ENCODE measurements at regions not wholly inside any gene's neighbourhood (a gene's known extent, or its start where the extent isn't known, plus 50 kb on each side); places are given as distances from the start of the nearest gene placed in this dataset.

GRCh38 chr3:3606321-3606720 lies 192.9 kb upstream of the LRRN1 start:
- Histone ChIP-seq H3K79me2 (ENCODE audit: control insufficient read depth, insufficient read depth, low read length) (no peaks in the 10 kb centered on the region), H2AFZ (ENCODE audit: low read depth, low read length) (no peak overlapping the region), H4K20me1 (replicated peaks; ENCODE audit: control insufficient read depth, insufficient read depth, low read length) (no peaks in the 10 kb centered on the region), H3K36me3 (ENCODE audit: control insufficient read depth, insufficient read depth, low read length) (no peaks in the 10 kb centered on the region), H3K9ac (ENCODE audit: insufficient read depth in 1 of 2, low read depth in 2 of 2, low read length in 2 of 2) (no peak overlapping the region), H3K27me3 (ENCODE audit: control insufficient read depth in 2 of 2, insufficient read depth in 2 of 2, low read length in 2 of 2) (no peaks in the 10 kb centered on the region), H3K27ac (ENCODE audit: extremely low read depth, low read depth, low read length) (no peak overlapping the region), H3K4me2 (ENCODE audit: insufficient read depth, low read length) (no peak overlapping the region), H3K9me1 (ENCODE audit: control insufficient read depth, insufficient read depth, low read length) (no peaks in the 10 kb centered on the region), H3K9me3 (replicated peaks; ENCODE audit: control insufficient read depth, insufficient read depth, low read depth, low read length) (no peaks in the 10 kb centered on the region; the same call in 1 of the 2 replicates), H3K4me3 (no peak overlapping the region), H3K4me1 (replicated peaks in 1 of 2; ENCODE audit: control insufficient read depth in 2 of 2, insufficient read depth in 2 of 2, low read length in 2 of 2) (no peaks in the 10 kb centered on the region)
- DNase-seq (ENCODE audit: extremely low read depth in 1 of 4, low spot score in 3 of 4): no peak
- WGBS (ENCODE audit: insufficient coverage, low coverage, missing lambda C conversion rate): 0% methylated on average over 4 of the region's 4 CpGs
- in situ Hi-C loops (cut with MboI) (no loop called here), intact Hi-C loops (cut with micrococcal nuclease) (no loop called here)
- POLR2A ChIA-PET: no interaction called here
- FAIRE-seq: no peak
- BruUV-seq (replicated peaks): no TSS peak
- TF ChIP-seq NFE2 (IDR thresholded peaks at IDR 0.05; ENCODE audit: low read depth): no peak
- TF ChIP-seq HNRNPH1 (optimal IDR thresholded peaks at IDR 0.05; ENCODE audit: low read depth, low read length): no peak
- TF ChIP-seq ZNF124 (CRISPR knock-in tag; IDR thresholded peaks at IDR 0.05): no peak
- no peak for TF ChIP-seq ZNF174 (CRISPR knock-in tag; IDR thresholded peaks at IDR 0.05)
- TF ChIP-seq PCBP1 (IDR thresholded peaks at IDR 0.05; ENCODE audit: low read depth, low read length, poor library complexity, severe bottlenecking): no peak
- no peak for TF ChIP-seq TARDBP (IDR thresholded peaks at IDR 0.05)
- TF ChIP-seq SNAPC5 (CRISPR knock-in tag; IDR thresholded peaks at IDR 0.05): no peak
- TF ChIP-seq ZFP1 (CRISPR knock-in tag; IDR thresholded peaks at IDR 0.05): no peak
- TF ChIP-seq MAX (CRISPR knock-in tag; IDR thresholded peaks at IDR 0.05): no peak
- no peak for TF ChIP-seq ZBTB34 (CRISPR knock-in tag; IDR thresholded peaks at IDR 0.05)
- no peak for TF ChIP-seq RFX1 (IDR thresholded peaks at IDR 0.05)
- TF ChIP-seq ZZZ3 (IDR thresholded peaks at IDR 0.05): no peak
- no peak for TF ChIP-seq NFYB (IDR thresholded peaks at IDR 0.05; ENCODE audit: extremely low read depth, insufficient read length)
- no peak for TF ChIP-seq SMARCA5 (IDR thresholded peaks at IDR 0.05)
- no peak for TF ChIP-seq PYGO2 (tag; IDR thresholded peaks at IDR 0.05)
- TF ChIP-seq FOXM1 (IDR thresholded peaks at IDR 0.05; ENCODE audit: low read depth): no peak
- TF ChIP-seq FOXM1 (CRISPR knock-in tag; IDR thresholded peaks at IDR 0.05; ENCODE audit: low read depth): no peak
- ATAC-seq: no peak
- CTCF ChIA-PET (ENCODE audit: low intra/inter-chr PET ratio): no interaction called here

Data from K562 (cell line).